HEK293 (cell line): ENCODE measurements at regions not wholly inside any gene's neighbourhood (a gene's known extent, or its start where the extent isn't known, plus 50 kb on each side); places are given as distances from the start of the nearest gene placed in this dataset.

Experiments used
- GLIS1 ChIP-seq: fragments of 450-650 bp; formaldehyde crosslinking; IDR thresholded peaks from 2 replicates; pipeline ENCODE4 v1.5.1; 2016; ENCODE audit warnings: missing biosample characterization, missing genetic modification characterization
- HOXC10 ChIP-seq: sonication (generic); formaldehyde crosslinking; IDR thresholded peaks from 2 replicates; pipeline ENCODE4 v1.8.1; 2023; ENCODE audit warnings: mild to moderate bottlenecking, missing genetic modification reagents
- KLF1 ChIP-seq: fragments of 450-650 bp; formaldehyde crosslinking; IDR thresholded peaks from 2 replicates; pipeline ENCODE4 v1.5.1; 2016; ENCODE audit warnings: missing biosample characterization, missing genetic modification characterization
- KLF7 ChIP-seq: fragments of 450-650 bp; formaldehyde crosslinking; IDR thresholded peaks from 2 replicates; pipeline ENCODE4 v1.5.1; 2016; ENCODE audit warnings: missing biosample characterization, missing genetic modification characterization, borderline replicate concordance
- MEIS1 ChIP-seq: sonication (generic); formaldehyde crosslinking; IDR thresholded peaks from 2 replicates; pipeline ENCODE4 v1.8.1; 2022; ENCODE audit warnings: missing genetic modification reagents, mild to moderate bottlenecking, borderline replicate concordance
- OSR2 ChIP-seq: fragments of 450-650 bp; formaldehyde crosslinking; IDR thresholded peaks from 2 replicates; pipeline ENCODE4 v1.5.1; 2016; ENCODE audit warnings: missing biosample characterization, missing genetic modification characterization
- SP3 ChIP-seq: fragments of 450-650 bp; formaldehyde crosslinking; IDR thresholded peaks from 2 replicates; pipeline ENCODE4 v1.5.1; 2016; ENCODE audit warnings: missing biosample characterization, missing genetic modification characterization
- WT1 ChIP-seq: fragments of 450-650 bp; formaldehyde crosslinking; IDR thresholded peaks from 2 replicates; pipeline ENCODE4 v1.5.1; 2016; ENCODE audit warnings: missing biosample characterization, missing genetic modification characterization
- ZBTB48 ChIP-seq: fragments of 450-650 bp; formaldehyde crosslinking; IDR thresholded peaks from 2 replicates; pipeline ENCODE4 v1.5.1; 2016; ENCODE audit warnings: missing biosample characterization, missing genetic modification characterization
- ZNF132 ChIP-seq: fragments of 450-650 bp; formaldehyde crosslinking; IDR thresholded peaks from 2 replicates; pipeline ENCODE4 v1.5.1; 2017; ENCODE audit warnings: missing biosample characterization, missing genetic modification characterization, borderline replicate concordance
- ZNF138 ChIP-seq: fragments of 450-650 bp; formaldehyde crosslinking; IDR thresholded peaks from 2 replicates; pipeline ENCODE4 v1.5.1; 2016; ENCODE audit warnings: missing biosample characterization, missing genetic modification characterization, borderline replicate concordance
- ZNF140 ChIP-seq: fragments of 450-650 bp; formaldehyde crosslinking; IDR thresholded peaks from 2 replicates; pipeline ENCODE4 v1.5.1; 2016; ENCODE audit warnings: missing biosample characterization, missing genetic modification characterization
- ZNF146 ChIP-seq: fragments of 450-650 bp; formaldehyde crosslinking; IDR thresholded peaks from 2 replicates; pipeline ENCODE4 v1.5.1; 2016; ENCODE audit warnings: missing biosample characterization, missing genetic modification characterization
- ZNF157 ChIP-seq: fragments of 450-650 bp; formaldehyde crosslinking; IDR thresholded peaks from 2 replicates; pipeline ENCODE4 v1.5.1; 2016; ENCODE audit warnings: missing biosample characterization, missing genetic modification characterization
- ZNF2 ChIP-seq: fragments of 450-650 bp; formaldehyde crosslinking; IDR thresholded peaks from 2 replicates; pipeline ENCODE4 v1.5.1; 2016; ENCODE audit warnings: missing biosample characterization, missing genetic modification characterization
- ZNF239 ChIP-seq: fragments of 450-650 bp; formaldehyde crosslinking; IDR thresholded peaks from 2 replicates; pipeline ENCODE4 v1.5.1; 2016; ENCODE audit warnings: missing biosample characterization, missing genetic modification characterization
- ZNF266 ChIP-seq: fragments of 450-650 bp; formaldehyde crosslinking; IDR thresholded peaks from 2 replicates; pipeline ENCODE4 v1.5.1; 2016; ENCODE audit warnings: missing biosample characterization, missing genetic modification characterization, low read depth
- ZNF394 ChIP-seq: fragments of 450-650 bp; formaldehyde crosslinking; IDR thresholded peaks from 2 replicates; pipeline ENCODE4 v1.5.1; 2016; ENCODE audit warnings: missing biosample characterization, missing genetic modification characterization, mild to moderate bottlenecking, moderate library complexity, borderline replicate concordance
- ZNF423 ChIP-seq: fragments of 450-650 bp; formaldehyde crosslinking; IDR thresholded peaks from 2 replicates; pipeline ENCODE4 v1.5.1; 2016; ENCODE audit warnings: missing biosample characterization, missing genetic modification characterization
- ZNF555 ChIP-seq: fragments of 450-650 bp; formaldehyde crosslinking; conservative IDR thresholded peaks from 2 replicates; pipeline ENCODE4 v1.5.1; 2017; ENCODE audit warnings: missing biosample characterization, mild to moderate bottlenecking, missing genetic modification characterization, inconsistent platforms
- ZNF580 ChIP-seq: fragments of 450-650 bp; formaldehyde crosslinking; IDR thresholded peaks from 2 replicates; pipeline ENCODE4 v1.5.1; 2016; ENCODE audit warnings: missing biosample characterization, missing genetic modification characterization
- ZNF585B ChIP-seq: fragments of 450-650 bp; formaldehyde crosslinking; IDR thresholded peaks from 2 replicates; pipeline ENCODE4 v1.5.1; 2016; ENCODE audit warnings: missing biosample characterization, missing genetic modification characterization
- ZNF600 ChIP-seq: fragments of 450-650 bp; formaldehyde crosslinking; IDR thresholded peaks from 2 replicates; pipeline ENCODE4 v1.5.1; 2016; ENCODE audit warnings: missing biosample characterization, missing genetic modification characterization
- ZNF621 ChIP-seq: fragments of 450-650 bp; formaldehyde crosslinking; IDR thresholded peaks from 2 replicates; pipeline ENCODE4 v1.5.1; 2017; ENCODE audit warnings: missing biosample characterization, missing genetic modification characterization
- ZNF626 ChIP-seq: fragments of 450-650 bp; sonication (Bioruptor Pico); formaldehyde crosslinking; IDR thresholded peaks from 2 replicates; pipeline ENCODE4 v1.5.1; 2018; ENCODE audit warnings: missing biosample characterization, missing genetic modification characterization, inconsistent platforms
- ZNF654 ChIP-seq: fragments of 450-650 bp; formaldehyde crosslinking; IDR thresholded peaks from 2 replicates; pipeline ENCODE4 v1.5.1; 2016; ENCODE audit warnings: low read depth, missing biosample characterization, missing genetic modification characterization
- ZNF664 ChIP-seq: fragments of 450-650 bp; formaldehyde crosslinking; IDR thresholded peaks from 2 replicates; pipeline ENCODE4 v1.5.1; 2016; ENCODE audit warnings: missing biosample characterization, missing genetic modification characterization
- ZNF76 ChIP-seq: fragments of 450-650 bp; formaldehyde crosslinking; IDR thresholded peaks from 2 replicates; pipeline ENCODE4; 2016; ENCODE audit warnings: low read depth, missing biosample characterization, missing genetic modification characterization, borderline replicate concordance
- ZNF785 ChIP-seq: fragments of 450-650 bp; formaldehyde crosslinking; IDR thresholded peaks from 2 replicates; pipeline ENCODE4 v1.5.1; 2016; ENCODE audit warnings: missing biosample characterization, missing genetic modification characterization
- ZNF830 ChIP-seq: fragments of 450-650 bp; IDR thresholded peaks from 2 replicates; pipeline ENCODE4 v1.5.0; 2018; ENCODE audit warnings: missing biosample characterization, missing genetic modification characterization, low read depth, mild to moderate bottlenecking, moderate library complexity
- ZNF843 ChIP-seq: fragments of 450-650 bp; formaldehyde crosslinking; IDR thresholded peaks from 2 replicates; pipeline ENCODE4 v1.5.1; 2016; ENCODE audit warnings: missing biosample characterization, missing genetic modification characterization
- ZXDB ChIP-seq: fragments of 450-650 bp; formaldehyde crosslinking; IDR thresholded peaks from 2 replicates; pipeline ENCODE4 v1.5.1; 2016; ENCODE audit warnings: missing biosample characterization, missing genetic modification characterization
- TF ChIP-seq, protein P1 (sequence below): fragments of 450-650 bp; formaldehyde crosslinking; IDR thresholded peaks from 2 replicates; pipeline ENCODE4 v1.5.1; 2016; ENCODE audit warnings: missing biosample characterization, missing genetic modification characterization
- TF ChIP-seq, protein P2 (sequence below): fragments of 450-650 bp; formaldehyde crosslinking; IDR thresholded peaks from 2 replicates; pipeline ENCODE4 v1.5.1; 2016; ENCODE audit warnings: missing biosample characterization, missing genetic modification characterization
- TF ChIP-seq, protein P3 (sequence below): fragments of 450-650 bp; formaldehyde crosslinking; conservative IDR thresholded peaks from 2 replicates; pipeline ENCODE4 v1.5.1; 2016; ENCODE audit warnings: low read depth, missing biosample characterization, missing genetic modification characterization
- TF ChIP-seq, protein P4 (sequence below): fragments of 450-650 bp; formaldehyde crosslinking; IDR thresholded peaks from 2 replicates; pipeline ENCODE4 v1.5.1; 2017; ENCODE audit warnings: missing biosample characterization, missing genetic modification characterization

DNA sequence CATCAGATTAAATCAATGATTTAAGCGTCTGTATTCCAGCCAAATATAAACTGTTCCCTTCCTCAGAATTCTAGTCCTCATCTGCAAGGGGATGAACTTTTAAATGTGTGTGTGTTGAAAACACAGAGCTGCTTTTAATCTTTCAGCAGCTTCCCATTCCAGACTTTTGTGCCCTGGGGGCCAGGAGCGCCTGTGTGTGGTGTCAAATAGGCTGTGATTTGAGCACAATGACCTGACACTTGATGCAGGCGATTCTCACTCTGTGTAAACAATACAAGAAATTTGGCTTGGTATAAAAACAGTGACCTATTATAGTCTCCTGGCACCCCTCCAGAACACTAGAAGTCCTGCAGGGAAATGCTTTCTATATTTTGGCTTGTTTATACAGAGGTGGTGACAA, 274.6 kb upstream of the ROPN1 start (continued):
- TF ChIP-seq, protein P1, sequence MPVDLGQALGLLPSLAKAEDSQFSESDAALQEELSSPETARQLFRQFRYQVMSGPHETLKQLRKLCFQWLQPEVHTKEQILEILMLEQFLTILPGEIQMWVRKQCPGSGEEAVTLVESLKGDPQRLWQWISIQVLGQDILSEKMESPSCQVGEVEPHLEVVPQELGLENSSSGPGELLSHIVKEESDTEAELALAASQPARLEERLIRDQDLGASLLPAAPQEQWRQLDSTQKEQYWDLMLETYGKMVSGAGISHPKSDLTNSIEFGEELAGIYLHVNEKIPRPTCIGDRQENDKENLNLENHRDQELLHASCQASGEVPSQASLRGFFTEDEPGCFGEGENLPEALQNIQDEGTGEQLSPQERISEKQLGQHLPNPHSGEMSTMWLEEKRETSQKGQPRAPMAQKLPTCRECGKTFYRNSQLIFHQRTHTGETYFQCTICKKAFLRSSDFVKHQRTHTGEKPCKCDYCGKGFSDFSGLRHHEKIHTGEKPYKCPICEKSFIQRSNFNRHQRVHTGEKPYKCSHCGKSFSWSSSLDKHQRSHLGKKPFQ (tag by site-specific recombination), result peak; percentile 89
- TF ChIP-seq, protein P2, sequence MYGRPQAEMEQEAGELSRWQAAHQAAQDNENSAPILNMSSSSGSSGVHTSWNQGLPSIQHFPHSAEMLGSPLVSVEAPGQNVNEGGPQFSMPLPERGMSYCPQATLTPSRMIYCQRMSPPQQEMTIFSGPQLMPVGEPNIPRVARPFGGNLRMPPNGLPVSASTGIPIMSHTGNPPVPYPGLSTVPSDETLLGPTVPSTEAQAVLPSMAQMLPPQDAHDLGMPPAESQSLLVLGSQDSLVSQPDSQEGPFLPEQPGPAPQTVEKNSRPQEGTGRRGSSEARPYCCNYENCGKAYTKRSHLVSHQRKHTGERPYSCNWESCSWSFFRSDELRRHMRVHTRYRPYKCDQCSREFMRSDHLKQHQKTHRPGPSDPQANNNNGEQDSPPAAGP (tag by site-specific recombination), result no peak
- TF ChIP-seq ZNF423 (tag by site-specific recombination), result no peak
- TF ChIP-seq OSR2, result peak; percentile 80
- TF ChIP-seq ZNF76, result no peak
- TF ChIP-seq ZNF138 (tag by site-specific recombination), result no peak
- 0 out of 2 replicates have a peak, but pooled peaks have one; percentile 26 for TF ChIP-seq ZNF626 (tag by site-specific recombination)
- no peak for TF ChIP-seq ZNF600 (tag by site-specific recombination)
- TF ChIP-seq ZNF266 (tag by site-specific recombination), result no peak
- TF ChIP-seq ZNF585B (tag by site-specific recombination), result no peak
- no peak for TF ChIP-seq HOXC10 (CRISPR knock-in tag)
- no peak for TF ChIP-seq ZBTB48 (tag by site-specific recombination)
- TF ChIP-seq ZNF2 (tag by site-specific recombination), result peak; percentile 58; the same call in 1 of the 2 replicates
- TF ChIP-seq ZNF664 (tag by site-specific recombination), result no peak
- TF ChIP-seq ZXDB (tag by site-specific recombination), result peak; percentile 82
- TF ChIP-seq WT1 (tag by site-specific recombination), result peak; percentile 87
- TF ChIP-seq ZNF394, result no peak; the same call in 1 of the 2 replicates
- TF ChIP-seq ZNF843 (tag by site-specific recombination), result peak; percentile 89
- no peak for TF ChIP-seq ZNF621 (tag by site-specific recombination)
- TF ChIP-seq ZNF157 (tag by site-specific recombination), result no peak
- TF ChIP-seq SP3, result no peak
- TF ChIP-seq ZNF785, result no peak
- no peak for TF ChIP-seq ZNF239
- no peak for TF ChIP-seq ZNF580 (tag by site-specific recombination)
- no peak for TF ChIP-seq ZNF830
- no peak for TF ChIP-seq ZNF654 (tag by site-specific recombination)
- TF ChIP-seq ZNF146, result no peak
- TF ChIP-seq, protein P3, sequence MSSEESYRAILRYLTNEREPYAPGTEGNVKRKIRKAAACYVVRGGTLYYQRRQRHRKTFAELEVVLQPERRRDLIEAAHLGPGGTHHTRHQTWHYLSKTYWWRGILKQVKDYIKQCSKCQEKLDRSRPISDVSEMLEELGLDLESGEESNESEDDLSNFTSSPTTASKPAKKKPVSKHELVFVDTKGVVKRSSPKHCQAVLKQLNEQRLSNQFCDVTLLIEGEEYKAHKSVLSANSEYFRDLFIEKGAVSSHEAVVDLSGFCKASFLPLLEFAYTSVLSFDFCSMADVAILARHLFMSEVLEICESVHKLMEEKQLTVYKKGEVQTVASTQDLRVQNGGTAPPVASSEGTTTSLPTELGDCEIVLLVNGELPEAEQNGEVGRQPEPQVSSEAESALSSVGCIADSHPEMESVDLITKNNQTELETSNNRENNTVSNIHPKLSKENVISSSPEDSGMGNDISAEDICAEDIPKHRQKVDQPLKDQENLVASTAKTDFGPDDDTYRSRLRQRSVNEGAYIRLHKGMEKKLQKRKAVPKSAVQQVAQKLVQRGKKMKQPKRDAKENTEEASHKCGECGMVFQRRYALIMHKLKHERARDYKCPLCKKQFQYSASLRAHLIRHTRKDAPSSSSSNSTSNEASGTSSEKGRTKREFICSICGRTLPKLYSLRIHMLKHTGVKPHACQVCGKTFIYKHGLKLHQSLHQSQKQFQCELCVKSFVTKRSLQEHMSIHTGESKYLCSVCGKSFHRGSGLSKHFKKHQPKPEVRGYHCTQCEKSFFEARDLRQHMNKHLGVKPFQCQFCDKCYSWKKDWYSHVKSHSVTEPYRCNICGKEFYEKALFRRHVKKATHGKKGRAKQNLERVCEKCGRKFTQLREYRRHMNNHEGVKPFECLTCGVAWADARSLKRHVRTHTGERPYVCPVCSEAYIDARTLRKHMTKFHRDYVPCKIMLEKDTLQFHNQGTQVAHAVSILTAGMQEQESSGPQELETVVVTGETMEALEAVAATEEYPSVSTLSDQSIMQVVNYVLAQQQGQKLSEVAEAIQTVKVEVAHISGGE, result no peak
- TF ChIP-seq, protein P4, sequence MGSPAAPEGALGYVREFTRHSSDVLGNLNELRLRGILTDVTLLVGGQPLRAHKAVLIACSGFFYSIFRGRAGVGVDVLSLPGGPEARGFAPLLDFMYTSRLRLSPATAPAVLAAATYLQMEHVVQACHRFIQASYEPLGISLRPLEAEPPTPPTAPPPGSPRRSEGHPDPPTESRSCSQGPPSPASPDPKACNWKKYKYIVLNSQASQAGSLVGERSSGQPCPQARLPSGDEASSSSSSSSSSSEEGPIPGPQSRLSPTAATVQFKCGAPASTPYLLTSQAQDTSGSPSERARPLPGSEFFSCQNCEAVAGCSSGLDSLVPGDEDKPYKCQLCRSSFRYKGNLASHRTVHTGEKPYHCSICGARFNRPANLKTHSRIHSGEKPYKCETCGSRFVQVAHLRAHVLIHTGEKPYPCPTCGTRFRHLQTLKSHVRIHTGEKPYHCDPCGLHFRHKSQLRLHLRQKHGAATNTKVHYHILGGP (tag by site-specific recombination), result peak; percentile 86
- TF ChIP-seq MEIS1 (CRISPR knock-in tag), result no peak
- TF ChIP-seq GLIS1, result peak; percentile 82
- TF ChIP-seq ZNF132 (tag by site-specific recombination), result no peak
- peak; percentile 75 for TF ChIP-seq KLF1 (tag by site-specific recombination)
- no peak for TF ChIP-seq ZNF555 (tag by site-specific recombination)
- TF ChIP-seq KLF7 (tag by site-specific recombination), result no peak
- TF ChIP-seq ZNF140 (tag by site-specific recombination), result no peak
